22Rv1 (cell line): ENCODE measurements at regions not wholly inside any gene's neighbourhood (a gene's known extent, or its start where the extent isn't known, plus 50 kb on each side); places are given as distances from the start of the nearest gene placed in this dataset.

Experiments used
- CTCF ChIP-seq: fragments of 450-650 bp; IDR thresholded peaks from 2 replicates; pipeline ENCODE4 v1.5.1; 2017; ENCODE audit warnings: mild to moderate bottlenecking
- ZFX ChIP-seq: fragments of 450-650 bp; IDR thresholded peaks from 2 replicates; pipeline ENCODE4 v1.6.1; 2017; ENCODE audit warnings: antibody characterized with exemption, borderline replicate concordance

GRCh38 chr2:160606341-160606740 is 112.7 kb upstream of the RBMS1 start:
- no peak for TF ChIP-seq CTCF
- no peak for TF ChIP-seq ZFX
